ENCODE measurements at regions not wholly inside any gene's neighbourhood (a gene's known extent, or its start where the extent isn't known, plus 50 kb on each side); places are given as distances from the start of the nearest gene placed in this dataset.
"Not testable (repeated sequence)": the region's sequence is repeated elsewhere in the genome, so short reads cannot be mapped to it uniquely, and the experiment has no call there.

- no peak overlapping the region for H3K27ac ChIP-seq (ENCODE audit: low read depth, low read length)
- BruUV-seq (replicated peaks) = no TSS peak
- H3K79me2 ChIP-seq (ENCODE audit: insufficient read depth, low read length) = no peaks in the 10 kb centered on the region
- POLR2A ChIA-PET = no interaction called here
- no peaks in the 10 kb centered on the region for H4K20me1 ChIP-seq (ENCODE audit: insufficient read depth)
- peaks cover 2 to 8% of the 10 kb centered on the region in 2 experiments; a peak in 1 of 4 replicates for H3K9me3 ChIP-seq (ENCODE audit: control insufficient read depth in 1 of 2, insufficient read depth in 1 of 2, low read depth in 1 of 2, low read length in 2 of 2)
- no peaks in the 10 kb centered on the region for H3K4me1 ChIP-seq (ENCODE audit: control insufficient read depth in 1 of 2, insufficient read depth in 2 of 2, low read length in 2 of 2)
- H3K9me2 ChIP-seq (ENCODE audit: insufficient read depth) = no peaks in the 10 kb centered on the region
- DNase-seq (ENCODE audit: low read depth, low spot score) (no peak), ATAC-seq (no peak)
- RAD21 ChIA-PET (ENCODE audit: low non-redundant PET in 1 of 2, low total read pairs in 2 of 2, uncharacterized antibody in 2 of 2, unreplicated experiment in 2 of 2) = no interaction called here
- TF ChIP-seq ELF1 (IDR thresholded peaks at IDR 0.05; ENCODE audit: borderline replicate concordance, low read depth) = no peak
- no peak for TF ChIP-seq MAX (IDR thresholded peaks at IDR 0.05)
- no peak for TF ChIP-seq ZFX (IDR thresholded peaks at IDR 0.05)
- TF ChIP-seq POLR2A (IDR thresholded peaks at IDR 0.05; ENCODE audit: borderline replicate concordance, extremely low read depth, insufficient read depth, insufficient read length) = no peak
- TF ChIP-seq TCF7L2 (IDR thresholded peaks at IDR 0.05; ENCODE audit: borderline replicate concordance, extremely low read depth, insufficient read depth, insufficient read length) = no peak
- no peak for TF ChIP-seq FOSL1 (IDR thresholded peaks at IDR 0.05; ENCODE audit: low read depth)
- TF ChIP-seq SIN3A (IDR thresholded peaks at IDR 0.05; ENCODE audit: low read depth) = no peak
- no peak for TF ChIP-seq POLR2AphosphoS5 (IDR thresholded peaks at IDR 0.05; ENCODE audit: low read depth, low read length)
- TF ChIP-seq ZBTB33 (IDR thresholded peaks at IDR 0.05; ENCODE audit: extremely low read depth, insufficient replicate concordance, low read length) = no peak
- TF ChIP-seq JUND (IDR thresholded peaks at IDR 0.05) = no peak
- H3K9ac ChIP-seq (ENCODE audit: low read length) = no peak overlapping the region
- no peaks in the 10 kb centered on the region for H3K36me3 ChIP-seq (ENCODE audit: control insufficient read depth in 1 of 2, insufficient read depth in 2 of 2, low read length in 2 of 2)
- no peak overlapping the region for H3K4me3 ChIP-seq (replicated peaks in 1 of 2; ENCODE audit: low read depth in 1 of 2, low read length in 2 of 2)
- CTCF ChIA-PET = no interaction called here
- H2AFZ ChIP-seq (ENCODE audit: low read depth, low read length, poor library complexity, severe bottlenecking) = no peak overlapping the region
- intact Hi-C loops (cut with micrococcal nuclease) = no loop called here
- H3K4me2 ChIP-seq (ENCODE audit: low read length) = no peak overlapping the region
- H3K27me3 ChIP-seq (ENCODE audit: insufficient read depth, low read length) = no peaks in the 10 kb centered on the region
Measured at GRCh38 chr10:52502237-52502636, 188.2 kb downstream of the DKK1 start.

GRCh38 chr10:52505341-52505740, 191.3 kb downstream of the DKK1 start:
- not testable (repeated sequence) for H3K4me2 ChIP-seq (ENCODE audit: low read length); BruUV-seq (replicated peaks)

More at GRCh38 chr10:52505341-52505740, 191.3 kb downstream of the DKK1 start:
- H3K4me1 ChIP-seq (ENCODE audit: control insufficient read depth in 1 of 2, insufficient read depth in 2 of 2, low read length in 2 of 2); intact Hi-C loops (cut with micrococcal nuclease); H3K27ac ChIP-seq (ENCODE audit: low read depth, low read length); ATAC-seq; RAD21 ChIA-PET (ENCODE audit: low non-redundant PET in 1 of 2, low total read pairs in 2 of 2, uncharacterized antibody in 2 of 2, unreplicated experiment in 2 of 2); H3K9ac ChIP-seq (ENCODE audit: low read length); H2AFZ ChIP-seq (ENCODE audit: low read depth, low read length, poor library complexity, severe bottlenecking); DNase-seq (ENCODE audit: low read depth, low spot score); H4K20me1 ChIP-seq (ENCODE audit: insufficient read depth); CTCF ChIA-PET; H3K36me3 ChIP-seq (ENCODE audit: control insufficient read depth in 1 of 2, insufficient read depth in 2 of 2, low read length in 2 of 2); H3K27me3 ChIP-seq (ENCODE audit: insufficient read depth, low read length); H3K79me2 ChIP-seq (ENCODE audit: insufficient read depth, low read length); POLR2A ChIA-PET; H3K4me3 ChIP-seq (replicated peaks in 1 of 2; ENCODE audit: low read depth in 1 of 2, low read length in 2 of 2); H3K9me2 ChIP-seq (ENCODE audit: insufficient read depth): not testable (repeated sequence)
- H3K9me3 ChIP-seq (ENCODE audit: control insufficient read depth in 1 of 2, insufficient read depth in 1 of 2, low read depth in 1 of 2, low read length in 2 of 2) = peaks cover 10 to 13% of the 10 kb centered on the region in 2 experiments; a peak in 3 of 4 replicates

All from HCT116 (cell line).